ENCODE measurements at regions not wholly inside any gene's neighbourhood (a gene's known extent, or its start where the extent isn't known, plus 50 kb on each side); places are given as distances from the start of the nearest gene placed in this dataset.
"Not testable (repeated sequence)": the region's sequence is repeated elsewhere in the genome, so short reads cannot be mapped to it uniquely, and the experiment has no call there.

DNA sequence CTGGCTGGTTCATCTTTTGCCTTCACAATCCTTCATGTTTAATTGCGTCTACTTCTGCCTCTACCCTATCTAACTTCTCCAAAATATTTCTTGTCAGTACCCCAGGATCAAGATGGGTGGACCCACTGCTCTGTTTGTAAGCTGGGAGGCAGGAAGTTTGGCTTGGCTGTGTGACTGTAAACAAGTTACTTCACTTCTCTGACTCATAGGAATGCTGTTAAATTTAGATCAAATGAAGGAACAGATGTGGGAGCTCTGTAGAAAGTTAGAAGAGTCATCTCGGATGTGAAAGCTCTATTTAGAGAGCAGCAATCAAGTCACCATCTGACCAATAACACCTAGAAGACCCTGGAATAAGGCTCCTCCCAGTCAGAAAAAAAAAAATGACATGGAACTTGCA is 55.2 kb upstream of the MRTFB start:
- Histone ChIP-seq H3K27ac (ENCODE audit: insufficient read depth, low read depth, low read length) (no peak overlapping the region), H3K9me1 (replicated peaks; ENCODE audit: control insufficient read depth, extremely low read depth, insufficient read depth, low read length) (no peaks in the 10 kb centered on the region), H3K4me1 (ENCODE audit: control insufficient read depth, extremely low read depth, insufficient read depth, low read length) (peaks cover 19% of the 10 kb centered on the region), H2AFZ (ENCODE audit: low read depth, low read length) (no peak overlapping the region), H3K79me2 (ENCODE audit: control insufficient read depth, insufficient read depth, low read length) (no peaks in the 10 kb centered on the region), H3K9ac (replicated peaks; ENCODE audit: extremely low read depth, insufficient read depth, low read length) (no peak overlapping the region), H3K27me3 (ENCODE audit: control insufficient read depth in 2 of 2, insufficient read depth in 2 of 2, low read length in 2 of 2) (peaks cover 0 to 2% of the 10 kb centered on the region in 2 experiments), H3K36me3 (ENCODE audit: control insufficient read depth in 2 of 2, extremely low read depth in 1 of 2, insufficient read depth in 2 of 2, low read length in 2 of 2) (no peaks in the 10 kb centered on the region), H4K20me1 (replicated peaks; ENCODE audit: control insufficient read depth, extremely low read depth, insufficient read depth, low read length) (no peaks in the 10 kb centered on the region), H3K9me3 (replicated peaks; ENCODE audit: control insufficient read depth, insufficient read depth, low read length) (no peaks in the 10 kb centered on the region), H3K4me3 (replicated peaks in 1 of 3; ENCODE audit: insufficient read depth in 1 of 3, low read depth in 1 of 3, low read length in 3 of 3) (no peak overlapping the region), H3K4me2 (ENCODE audit: insufficient read depth, low read length) (peak overlapping the region; percentile 38)
- ChIA-PET POLR2A (no interaction called here), CTCF (interaction anchor here (0.9 to 1.9 kb wide), 5 partner anchors 8 to 92 kb away, joined by 3 to 6 read pairs (median 4); no protein-coding TSS in a partner anchor)
- FAIRE-seq (peak; percentile 70), DNase-seq (ENCODE audit: low read depth, low spot score) (peak; percentile 73)
- TF ChIP-seq, protein P1, sequence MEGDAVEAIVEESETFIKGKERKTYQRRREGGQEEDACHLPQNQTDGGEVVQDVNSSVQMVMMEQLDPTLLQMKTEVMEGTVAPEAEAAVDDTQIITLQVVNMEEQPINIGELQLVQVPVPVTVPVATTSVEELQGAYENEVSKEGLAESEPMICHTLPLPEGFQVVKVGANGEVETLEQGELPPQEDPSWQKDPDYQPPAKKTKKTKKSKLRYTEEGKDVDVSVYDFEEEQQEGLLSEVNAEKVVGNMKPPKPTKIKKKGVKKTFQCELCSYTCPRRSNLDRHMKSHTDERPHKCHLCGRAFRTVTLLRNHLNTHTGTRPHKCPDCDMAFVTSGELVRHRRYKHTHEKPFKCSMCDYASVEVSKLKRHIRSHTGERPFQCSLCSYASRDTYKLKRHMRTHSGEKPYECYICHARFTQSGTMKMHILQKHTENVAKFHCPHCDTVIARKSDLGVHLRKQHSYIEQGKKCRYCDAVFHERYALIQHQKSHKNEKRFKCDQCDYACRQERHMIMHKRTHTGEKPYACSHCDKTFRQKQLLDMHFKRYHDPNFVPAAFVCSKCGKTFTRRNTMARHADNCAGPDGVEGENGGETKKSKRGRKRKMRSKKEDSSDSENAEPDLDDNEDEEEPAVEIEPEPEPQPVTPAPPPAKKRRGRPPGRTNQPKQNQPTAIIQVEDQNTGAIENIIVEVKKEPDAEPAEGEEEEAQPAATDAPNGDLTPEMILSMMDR (IDR thresholded peaks at IDR 0.05; ENCODE audit: extremely low read depth in 1 of 2, insufficient read depth in 1 of 2, low read depth in 1 of 2, low read length in 2 of 2): no peak
- peak; percentile 38 for TF ChIP-seq FOS (IDR thresholded peaks at IDR 0.05; ENCODE audit: borderline replicate concordance, insufficient read depth, low read length)
- TF ChIP-seq JUN (IDR thresholded peaks at IDR 0.05; ENCODE audit: borderline replicate concordance, insufficient read depth, insufficient read length, low read depth): peak; percentile 75
- BruUV-seq (replicated peaks): no TSS peak
- dilution Hi-C loops (cut with MboI; ENCODE audit: extremely low pct_ligation_motif_present, low sequenced_read_pairs) (no loop called here), intact Hi-C loops (cut with micrococcal nuclease) (loop anchor here (1.0 to 2.0 kb wide), 4 partner anchors 27 to 59 kb away; no protein-coding TSS in a partner anchor)

DNA sequence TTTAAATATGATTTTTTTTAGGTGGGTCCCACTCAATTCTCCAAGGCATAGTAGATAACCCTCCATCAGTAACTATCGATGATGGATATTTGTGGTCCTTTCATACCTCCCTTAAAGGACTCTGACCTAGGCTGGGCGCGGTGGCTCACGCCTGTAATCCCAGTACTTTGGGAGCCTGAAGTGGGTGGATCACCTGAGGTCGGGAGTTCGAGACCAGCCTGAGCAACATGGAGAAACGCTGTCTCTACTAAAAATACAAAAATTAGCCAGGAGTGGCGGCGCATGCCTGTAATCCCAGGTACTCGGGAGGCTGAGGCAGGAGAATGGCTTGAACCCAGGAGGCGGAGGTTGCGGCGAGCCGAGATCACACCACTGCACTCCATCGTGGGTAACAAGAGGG is 54.8 kb upstream of the MRTFB start:
- H3K27ac ChIP-seq (ENCODE audit: insufficient read depth, low read depth, low read length); H3K9me3 ChIP-seq (replicated peaks; ENCODE audit: control insufficient read depth, insufficient read depth, low read length); H3K4me3 ChIP-seq (replicated peaks in 1 of 3; ENCODE audit: insufficient read depth in 1 of 3, low read depth in 1 of 3, low read length in 3 of 3); H4K20me1 ChIP-seq (replicated peaks; ENCODE audit: control insufficient read depth, extremely low read depth, insufficient read depth, low read length); H3K36me3 ChIP-seq (ENCODE audit: control insufficient read depth in 2 of 2, extremely low read depth in 1 of 2, insufficient read depth in 2 of 2, low read length in 2 of 2); POLR2A ChIA-PET; FAIRE-seq; H3K27me3 ChIP-seq (ENCODE audit: control insufficient read depth in 2 of 2, insufficient read depth in 2 of 2, low read length in 2 of 2); H2AFZ ChIP-seq (ENCODE audit: low read depth, low read length); H3K79me2 ChIP-seq (ENCODE audit: control insufficient read depth, insufficient read depth, low read length); H3K9ac ChIP-seq (replicated peaks; ENCODE audit: extremely low read depth, insufficient read depth, low read length); BruUV-seq (replicated peaks); dilution Hi-C loops (cut with MboI; ENCODE audit: extremely low pct_ligation_motif_present, low sequenced_read_pairs); DNase-seq (ENCODE audit: low read depth, low spot score); H3K9me1 ChIP-seq (replicated peaks; ENCODE audit: control insufficient read depth, extremely low read depth, insufficient read depth, low read length): not testable (repeated sequence)
- CTCF ChIA-PET: interaction anchor here (0.9 to 1.9 kb wide), 5 partner anchors 8 to 93 kb away, joined by 3 to 6 read pairs (median 4); no protein-coding TSS in a partner anchor
- intact Hi-C loops (cut with micrococcal nuclease): loop anchor here (1.0 to 2.0 kb wide), 4 partner anchors 26 to 59 kb away; no protein-coding TSS in a partner anchor
- Histone ChIP-seq H3K4me2 (ENCODE audit: insufficient read depth, low read length) (peak overlapping the region; percentile 38), H3K4me1 (ENCODE audit: control insufficient read depth, extremely low read depth, insufficient read depth, low read length) (peaks cover 19% of the 10 kb centered on the region)
